OCI-LY3 (cell line): ENCODE measurements at regions not wholly inside any gene's neighbourhood (a gene's known extent, or its start where the extent isn't known, plus 50 kb on each side); places are given as distances from the start of the nearest gene placed in this dataset.

ENCODE experiments used
- H2AFZ ChIP-seq: fragments of 200-600, 300-600 bp; shearing (Covaris generic); 2 replicates; pipeline ENCODE4 v1.6.0; 2014; ENCODE audit warnings: antibody characterized with exemption, low read depth, low read length
- H3K27ac ChIP-seq: fragments of 200-600, 300-600 bp; sonication (generic); 2 replicates; pipeline ENCODE4 v1.5.1; 2014; ENCODE audit warnings: mild to moderate bottlenecking, low read length, moderate library complexity, mixed read lengths
- H3K27me3 ChIP-seq: fragments of 200-600, 300-600 bp; sonication (generic); 2 replicates; pipeline ENCODE4 v1.6.1; 2014; ENCODE audit warnings: low read depth, low read length, mixed read lengths
- H3K36me3 ChIP-seq: fragments of 200-600, 300-600 bp; sonication (generic); replicated peaks from 2 replicates; pipeline ENCODE3; 2014; ENCODE audit warnings: low read depth, low read length, mixed read lengths
- H3K4me1 ChIP-seq: fragments of 300-600, 200-600 bp; sonication (generic); 2 replicates; pipeline ENCODE4 v1.6.1; 2014; ENCODE audit warnings: low read length, mixed read lengths
- H3K4me2 ChIP-seq: fragments of 200-600, 300-600 bp; sonication (generic); 2 replicates; pipeline ENCODE4 v1.6.1; 2014; ENCODE audit warnings: low read length, mixed read lengths
- H3K4me3 ChIP-seq: fragments of 300-600, 200-600 bp; sonication (generic); 2 replicates; pipeline ENCODE4 v1.5.1; 2014; ENCODE audit warnings: antibody characterized with exemption, mild to moderate bottlenecking, low read length, moderate library complexity
- H3K79me2 ChIP-seq: fragments of 300-600, 200-600 bp; shearing (Covaris generic); 2 replicates; pipeline ENCODE4 v1.6.1; 2014; ENCODE audit warnings: mild to moderate bottlenecking, low read length, mixed read lengths
- H3K9ac ChIP-seq: fragments of 300-600, 200-600 bp; shearing (Covaris generic); 2 replicates; pipeline ENCODE4 v1.6.0; 2014; ENCODE audit warnings: mild to moderate bottlenecking, low read length, moderate library complexity
- H3K9me3 ChIP-seq: fragments of 200-600, 300-600 bp; shearing (Covaris generic); 2 replicates; pipeline ENCODE4 v1.6.1; 2014; ENCODE audit warnings: low read length, mixed read lengths; ENCODE audit not compliant: insufficient read depth
- H4K20me1 ChIP-seq: fragments of 200-600, 300-600 bp; sonication (generic); 2 replicates; pipeline ENCODE4 v1.6.1; 2016; ENCODE audit warnings: low read length, mixed read lengths; ENCODE audit not compliant: insufficient read depth
- EZH2phosphoT487 ChIP-seq: fragments of 200-600 bp; shearing (Covaris generic); IDR thresholded peaks from 2 replicates; pipeline ENCODE4 v1.6.1; 2018; ENCODE audit warnings: antibody characterized with exemption, mixed run types, low read depth
- TF ChIP-seq, protein P1 (sequence below): fragments of 200-600, 300-600 bp; sonication (generic); IDR thresholded peaks from 2 replicates; pipeline ENCODE4 v1.5.1; 2014; ENCODE audit warnings: antibody characterized with exemption, low read length, low read depth

DNA sequence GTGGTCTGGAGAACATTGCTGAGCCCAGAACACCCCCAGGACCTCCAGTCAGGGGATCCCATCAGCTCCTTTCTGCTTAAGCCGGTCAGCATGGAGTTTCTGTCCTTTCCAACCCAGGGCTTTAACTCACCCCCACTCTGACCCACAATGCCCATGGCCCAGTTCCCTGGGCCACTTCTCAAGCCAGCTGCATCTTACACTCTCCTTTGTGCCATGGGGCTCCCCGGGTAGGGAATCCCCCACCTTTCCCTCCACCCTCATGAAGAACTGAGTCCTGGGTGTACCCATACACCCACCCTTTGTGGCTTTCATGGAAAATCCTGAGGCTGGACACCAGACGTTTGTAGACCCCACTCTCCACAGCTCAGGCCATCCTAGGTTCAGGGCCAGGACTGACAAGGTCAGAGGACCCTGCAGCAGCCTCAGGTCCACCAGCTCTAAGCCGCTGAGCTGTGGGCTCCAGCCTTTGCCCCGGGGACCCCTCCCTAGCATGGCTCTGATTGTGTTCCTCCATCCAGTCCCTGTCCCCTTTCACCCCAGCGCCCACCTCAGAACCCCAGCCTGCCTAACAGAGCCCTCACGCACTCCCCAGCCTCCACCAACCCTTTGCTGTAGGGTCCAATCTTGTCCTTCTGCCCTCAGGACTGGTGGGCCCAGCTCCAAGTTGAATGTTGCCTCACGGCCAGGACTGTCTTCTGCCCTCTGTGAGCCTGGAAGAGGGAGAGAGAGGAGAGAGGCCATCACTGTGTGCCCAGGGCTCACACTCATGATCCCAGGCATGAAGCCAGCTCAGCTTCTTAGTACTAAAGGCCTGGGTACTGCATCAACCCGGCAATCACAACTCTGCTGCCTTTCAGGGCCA lies 394.8 kb downstream of the MATN1 start:
- Histone ChIP-seq H3K79me2 (no peaks in the 10 kb centered on the region), H3K9me3 (no peaks in the 10 kb centered on the region), H3K27ac (no peak overlapping the region), H3K4me1 (no peaks in the 10 kb centered on the region), H3K4me3 (no peak overlapping the region), H3K27me3 (no peaks in the 10 kb centered on the region), H3K36me3 (no peaks in the 10 kb centered on the region), H3K4me2 (no peak overlapping the region), H3K9ac (no peak overlapping the region), H2AFZ (no peak overlapping the region), H4K20me1 (no peaks in the 10 kb centered on the region)
- TF ChIP-seq EZH2phosphoT487: no peak
- TF ChIP-seq, protein P1, sequence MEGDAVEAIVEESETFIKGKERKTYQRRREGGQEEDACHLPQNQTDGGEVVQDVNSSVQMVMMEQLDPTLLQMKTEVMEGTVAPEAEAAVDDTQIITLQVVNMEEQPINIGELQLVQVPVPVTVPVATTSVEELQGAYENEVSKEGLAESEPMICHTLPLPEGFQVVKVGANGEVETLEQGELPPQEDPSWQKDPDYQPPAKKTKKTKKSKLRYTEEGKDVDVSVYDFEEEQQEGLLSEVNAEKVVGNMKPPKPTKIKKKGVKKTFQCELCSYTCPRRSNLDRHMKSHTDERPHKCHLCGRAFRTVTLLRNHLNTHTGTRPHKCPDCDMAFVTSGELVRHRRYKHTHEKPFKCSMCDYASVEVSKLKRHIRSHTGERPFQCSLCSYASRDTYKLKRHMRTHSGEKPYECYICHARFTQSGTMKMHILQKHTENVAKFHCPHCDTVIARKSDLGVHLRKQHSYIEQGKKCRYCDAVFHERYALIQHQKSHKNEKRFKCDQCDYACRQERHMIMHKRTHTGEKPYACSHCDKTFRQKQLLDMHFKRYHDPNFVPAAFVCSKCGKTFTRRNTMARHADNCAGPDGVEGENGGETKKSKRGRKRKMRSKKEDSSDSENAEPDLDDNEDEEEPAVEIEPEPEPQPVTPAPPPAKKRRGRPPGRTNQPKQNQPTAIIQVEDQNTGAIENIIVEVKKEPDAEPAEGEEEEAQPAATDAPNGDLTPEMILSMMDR: no peak

DNA sequence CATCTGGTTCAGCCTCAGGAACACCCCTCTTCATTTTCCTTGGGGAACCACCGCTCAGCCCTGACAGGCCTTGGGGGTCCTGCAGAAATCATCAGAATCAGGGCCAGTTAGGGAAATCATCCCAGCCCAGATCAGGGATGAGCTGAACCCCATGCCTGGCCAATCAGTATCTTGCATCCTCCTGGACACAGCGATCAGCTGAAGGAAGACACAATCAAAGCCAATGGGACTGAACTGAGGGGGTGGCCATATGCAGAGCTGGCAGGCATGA lies 395.4 kb downstream of the MATN1 start:
- no peak overlapping the region for H3K9ac ChIP-seq
- no peak overlapping the region for H3K4me3 ChIP-seq
- TF ChIP-seq, protein P1: no peak
- TF ChIP-seq EZH2phosphoT487: no peak
- no peaks in the 10 kb centered on the region for H3K9me3 ChIP-seq
- no peaks in the 10 kb centered on the region for H3K27me3 ChIP-seq
- H3K4me2 ChIP-seq: no peak overlapping the region
- H3K27ac ChIP-seq: no peak overlapping the region
- H3K4me1 ChIP-seq: no peaks in the 10 kb centered on the region
- no peaks in the 10 kb centered on the region for H3K79me2 ChIP-seq
- H3K36me3 ChIP-seq: no peaks in the 10 kb centered on the region
- no peak overlapping the region for H2AFZ ChIP-seq
- H4K20me1 ChIP-seq: no peaks in the 10 kb centered on the region

DNA sequence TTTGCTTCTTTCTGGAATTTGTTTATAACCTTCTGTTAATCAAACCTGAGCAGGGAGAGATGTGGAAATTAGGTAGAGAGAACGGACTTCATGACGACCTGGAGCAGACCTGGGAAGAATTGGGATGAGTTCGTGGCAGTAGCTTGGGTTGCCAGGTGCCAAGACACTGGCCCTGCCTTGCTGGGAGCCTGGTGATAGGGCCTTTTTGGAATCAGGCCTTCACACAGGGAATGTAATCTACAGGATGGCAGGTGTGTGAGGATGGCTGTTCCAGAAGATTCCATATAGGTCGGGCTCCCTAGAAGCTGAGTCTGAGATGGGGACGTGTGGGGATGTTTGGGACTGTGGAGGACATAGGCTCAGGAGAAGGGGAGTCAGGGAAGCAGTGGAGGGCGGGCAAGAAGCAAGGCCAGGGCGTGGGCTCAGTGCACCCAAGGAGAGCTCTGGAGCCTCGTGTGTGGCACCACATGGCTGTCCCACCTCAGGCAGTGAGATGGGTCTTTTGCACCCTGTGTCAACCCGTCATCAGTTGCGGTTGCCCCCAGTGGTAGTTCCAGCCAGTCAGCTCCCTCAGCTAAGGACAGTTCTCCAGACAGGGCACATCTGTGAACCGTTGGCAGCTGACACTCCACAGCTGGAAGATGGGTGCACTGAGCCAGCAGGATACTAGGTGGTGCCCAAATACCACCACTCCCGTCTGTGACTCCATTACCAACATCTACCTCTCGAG lies 395.9 kb downstream of the MATN1 start:
- Histone ChIP-seq H3K4me2 (no peak overlapping the region), H3K79me2 (no peaks in the 10 kb centered on the region), H3K36me3 (no peaks in the 10 kb centered on the region), H3K4me1 (no peaks in the 10 kb centered on the region), H3K4me3 (no peak overlapping the region), H3K27me3 (no peaks in the 10 kb centered on the region), H4K20me1 (no peaks in the 10 kb centered on the region), H3K9me3 (no peaks in the 10 kb centered on the region), H3K27ac (no peak overlapping the region), H3K9ac (no peak overlapping the region), H2AFZ (no peak overlapping the region)
- TF ChIP-seq, protein P1: no peak
- no peak for TF ChIP-seq EZH2phosphoT487

DNA sequence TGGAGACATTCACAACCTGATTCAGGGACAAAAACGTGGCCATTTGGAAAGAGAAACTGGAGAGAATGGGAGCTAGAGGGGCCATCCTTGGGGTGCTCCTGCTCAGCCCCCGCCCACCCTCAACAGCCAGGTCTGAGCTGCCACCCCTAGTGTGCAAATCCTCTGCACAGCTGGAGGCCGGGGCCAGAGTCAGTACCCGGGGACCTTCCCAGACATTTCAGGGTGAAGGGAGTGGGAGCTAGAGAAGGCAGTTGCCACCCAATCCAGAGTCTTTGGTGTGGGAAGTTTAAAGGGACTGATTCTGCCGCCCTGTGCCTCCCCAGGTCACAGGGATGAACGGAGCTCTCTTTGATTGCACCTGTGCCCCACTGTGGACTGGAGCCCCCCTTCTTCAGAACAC lies 397.4 kb downstream of the MATN1 start:
- no peaks in the 10 kb centered on the region for H3K36me3 ChIP-seq
- H3K9me3 ChIP-seq: no peaks in the 10 kb centered on the region
- H3K79me2 ChIP-seq: no peaks in the 10 kb centered on the region
- H4K20me1 ChIP-seq: no peaks in the 10 kb centered on the region
- H3K9ac ChIP-seq: no peak overlapping the region
- no peak overlapping the region for H2AFZ ChIP-seq
- H3K27me3 ChIP-seq: no peaks in the 10 kb centered on the region
- no peak overlapping the region for H3K27ac ChIP-seq
- TF ChIP-seq, protein P1: no peak
- H3K4me2 ChIP-seq: no peak overlapping the region
- H3K4me3 ChIP-seq: no peak overlapping the region
- H3K4me1 ChIP-seq: no peaks in the 10 kb centered on the region
